Neural progenitor cell (in vitro differentiated cells): ENCODE measurements at regions not wholly inside any gene's neighbourhood (a gene's known extent, or its start where the extent isn't known, plus 50 kb on each side); places are given as distances from the start of the nearest gene placed in this dataset.

Experiments used
- EZH2 ChIP-seq: fragments of 200-600 bp; sonication (generic); IDR thresholded peaks from 2 replicates; pipeline ENCODE4 v1.6.1; 2017; ENCODE audit warnings: antibody characterized with exemption, mild to moderate bottlenecking, moderate library complexity
- TF ChIP-seq, protein P1 (sequence below): fragments of 200-600 bp; sonication (generic); IDR thresholded peaks from 2 replicates; pipeline ENCODE4 v1.5.1; 2017; ENCODE audit warnings: antibody characterized with exemption, mild to moderate bottlenecking

DNA sequence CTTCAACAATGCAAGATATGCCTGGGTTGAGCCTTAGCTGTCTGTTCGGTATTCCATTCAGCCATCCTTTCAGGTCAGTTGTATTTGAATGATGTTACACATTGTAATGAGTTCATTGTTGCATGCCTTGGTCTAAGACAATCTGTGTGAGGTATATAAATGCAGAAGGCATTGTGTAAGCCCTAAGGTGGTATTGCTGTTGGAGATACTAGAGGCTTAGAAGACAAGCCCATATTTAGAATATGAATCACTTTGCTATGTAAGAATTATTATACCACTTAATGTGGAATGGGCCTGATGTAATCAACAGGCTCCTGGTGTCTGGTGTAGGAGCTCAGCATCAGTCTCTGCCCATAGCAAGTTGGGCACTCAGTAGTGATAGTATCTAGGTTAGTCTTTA lies 473.4 kb upstream of the GNPDA2 start:
- TF ChIP-seq, protein P1, sequence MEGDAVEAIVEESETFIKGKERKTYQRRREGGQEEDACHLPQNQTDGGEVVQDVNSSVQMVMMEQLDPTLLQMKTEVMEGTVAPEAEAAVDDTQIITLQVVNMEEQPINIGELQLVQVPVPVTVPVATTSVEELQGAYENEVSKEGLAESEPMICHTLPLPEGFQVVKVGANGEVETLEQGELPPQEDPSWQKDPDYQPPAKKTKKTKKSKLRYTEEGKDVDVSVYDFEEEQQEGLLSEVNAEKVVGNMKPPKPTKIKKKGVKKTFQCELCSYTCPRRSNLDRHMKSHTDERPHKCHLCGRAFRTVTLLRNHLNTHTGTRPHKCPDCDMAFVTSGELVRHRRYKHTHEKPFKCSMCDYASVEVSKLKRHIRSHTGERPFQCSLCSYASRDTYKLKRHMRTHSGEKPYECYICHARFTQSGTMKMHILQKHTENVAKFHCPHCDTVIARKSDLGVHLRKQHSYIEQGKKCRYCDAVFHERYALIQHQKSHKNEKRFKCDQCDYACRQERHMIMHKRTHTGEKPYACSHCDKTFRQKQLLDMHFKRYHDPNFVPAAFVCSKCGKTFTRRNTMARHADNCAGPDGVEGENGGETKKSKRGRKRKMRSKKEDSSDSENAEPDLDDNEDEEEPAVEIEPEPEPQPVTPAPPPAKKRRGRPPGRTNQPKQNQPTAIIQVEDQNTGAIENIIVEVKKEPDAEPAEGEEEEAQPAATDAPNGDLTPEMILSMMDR = no peak
- no peak for TF ChIP-seq EZH2
